Sigmoid colon (tissue), 4 donors: ENCODE measurements at regions not wholly inside any gene's neighbourhood (a gene's known extent, or its start where the extent isn't known, plus 50 kb on each side); places are given as distances from the start of the nearest gene placed in this dataset.
"Not testable (repeated sequence)": the region's sequence is repeated elsewhere in the genome, so short reads cannot be mapped to it uniquely, and the experiment has no call there.

ENCODE experiments used
- EP300 ChIP-seq, 4 donors: sonication (generic); formaldehyde crosslinking; IDR thresholded peaks; one replicate each; pipeline ENCODE4 v1.6.1; 2017; ENCODE audit warnings: antibody characterized with exemption in 4 of 4
- POLR2A ChIP-seq, 2 donors: fragments of 450-650 bp; IDR thresholded peaks; one replicate each; pipeline ENCODE4 v1.6.1; 2016; ENCODE audit warnings: antibody characterized with exemption in 2 of 2, mild to moderate bottlenecking in 2 of 2, moderate library complexity in 2 of 2
- POLR2AphosphoS5 ChIP-seq, 4 donors: sonication (generic); formaldehyde crosslinking; IDR thresholded peaks; one replicate each; pipeline ENCODE4 v1.6.1; 2017; ENCODE audit warnings: antibody characterized with exemption in 4 of 4
- TF ChIP-seq, protein P1 (sequence below), 4 experiments: fragments of 450-650 bp in 3 of 4; fragments of 200-600 bp in 1 of 4; IDR thresholded peaks; one replicate each; pipeline ENCODE4 v1.5.1; 2016 to 2019; ENCODE audit warnings: antibody characterized with exemption in 4 of 4, mild to moderate bottlenecking in 3 of 4, moderate library complexity in 2 of 4

DNA sequence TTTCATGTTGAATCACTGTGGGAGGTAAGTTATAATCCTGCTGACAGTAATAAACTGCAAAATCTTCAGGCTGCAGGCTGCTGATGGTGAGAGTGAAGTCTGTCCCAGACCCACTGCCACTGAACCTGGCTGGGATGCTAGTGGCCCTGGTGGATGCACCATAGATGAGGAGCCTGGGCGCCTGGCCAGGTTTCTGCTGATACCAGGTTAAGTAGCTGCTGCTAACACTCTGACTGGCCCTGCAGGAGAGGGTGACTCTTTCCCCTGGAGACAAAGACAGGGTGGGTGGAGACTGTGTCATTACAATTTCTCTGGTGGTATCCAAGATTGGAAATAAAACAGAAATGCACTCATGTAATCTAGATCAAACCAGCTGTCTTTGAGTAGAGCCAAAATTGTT, 287.0 kb downstream of the RPIA start:
- TF ChIP-seq, protein P1, sequence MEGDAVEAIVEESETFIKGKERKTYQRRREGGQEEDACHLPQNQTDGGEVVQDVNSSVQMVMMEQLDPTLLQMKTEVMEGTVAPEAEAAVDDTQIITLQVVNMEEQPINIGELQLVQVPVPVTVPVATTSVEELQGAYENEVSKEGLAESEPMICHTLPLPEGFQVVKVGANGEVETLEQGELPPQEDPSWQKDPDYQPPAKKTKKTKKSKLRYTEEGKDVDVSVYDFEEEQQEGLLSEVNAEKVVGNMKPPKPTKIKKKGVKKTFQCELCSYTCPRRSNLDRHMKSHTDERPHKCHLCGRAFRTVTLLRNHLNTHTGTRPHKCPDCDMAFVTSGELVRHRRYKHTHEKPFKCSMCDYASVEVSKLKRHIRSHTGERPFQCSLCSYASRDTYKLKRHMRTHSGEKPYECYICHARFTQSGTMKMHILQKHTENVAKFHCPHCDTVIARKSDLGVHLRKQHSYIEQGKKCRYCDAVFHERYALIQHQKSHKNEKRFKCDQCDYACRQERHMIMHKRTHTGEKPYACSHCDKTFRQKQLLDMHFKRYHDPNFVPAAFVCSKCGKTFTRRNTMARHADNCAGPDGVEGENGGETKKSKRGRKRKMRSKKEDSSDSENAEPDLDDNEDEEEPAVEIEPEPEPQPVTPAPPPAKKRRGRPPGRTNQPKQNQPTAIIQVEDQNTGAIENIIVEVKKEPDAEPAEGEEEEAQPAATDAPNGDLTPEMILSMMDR (IDR thresholded peaks at IDR 0.05), result not testable (repeated sequence)
- not testable (repeated sequence) for TF ChIP-seq POLR2A, EP300, POLR2AphosphoS5 (IDR thresholded peaks at IDR 0.05)
